ENCODE measurements at regions not wholly inside any gene's neighbourhood (a gene's known extent, or its start where the extent isn't known, plus 50 kb on each side); places are given as distances from the start of the nearest gene placed in this dataset.

- DNase-seq (ENCODE audit: insufficient read length, low spot score): no peak
- no peak for TF ChIP-seq POLR2A (IDR thresholded peaks at IDR 0.05; ENCODE audit: low read depth, low read length)
- FAIRE-seq: no peak
Observed at GRCh38 chrX:46383006-46383405, 162.2 kb downstream of the ZNF674 start.

GRCh38 chrX:46382595-46382994 is 162.6 kb downstream of the ZNF674 start:
- no peak for TF ChIP-seq POLR2A (IDR thresholded peaks at IDR 0.05; ENCODE audit: low read depth, low read length)
- FAIRE-seq: no peak
- DNase-seq (ENCODE audit: insufficient read length, low spot score): no peak

GRCh38 chrX:46381630-46382029 is 163.6 kb downstream of the ZNF674 start:
- TF ChIP-seq POLR2A (IDR thresholded peaks at IDR 0.05; ENCODE audit: low read depth, low read length): no peak
- no peak for FAIRE-seq
- DNase-seq (ENCODE audit: insufficient read length, low spot score): no peak

GRCh38 chrX:46380148-46380752 is 165.0 kb downstream of the ZNF674 start:
- DNase-seq (ENCODE audit: insufficient read length, low spot score): no peak
- no peak for TF ChIP-seq POLR2A (IDR thresholded peaks at IDR 0.05; ENCODE audit: low read depth, low read length)
- no peak for FAIRE-seq

- TF ChIP-seq POLR2A (IDR thresholded peaks at IDR 0.05; ENCODE audit: low read depth, low read length): no peak
- FAIRE-seq: no peak
- DNase-seq (ENCODE audit: insufficient read length, low spot score): peak; percentile 1
Observed at GRCh38 chrX:46376246-46376885, 168.9 kb downstream of the ZNF674 start.

GRCh38 chrX:46375831-46376230 is 169.4 kb downstream of the ZNF674 start:
- DNase-seq (ENCODE audit: insufficient read length, low spot score) (no peak), FAIRE-seq (no peak)
- TF ChIP-seq POLR2A (IDR thresholded peaks at IDR 0.05; ENCODE audit: low read depth, low read length): no peak

- no peak for FAIRE-seq
- no peak for DNase-seq (ENCODE audit: insufficient read length, low spot score)
- no peak for TF ChIP-seq POLR2A (IDR thresholded peaks at IDR 0.05; ENCODE audit: low read depth, low read length)
Observed at GRCh38 chrX:46374371-46374770, 170.8 kb downstream of the ZNF674 start.

- no peak for TF ChIP-seq POLR2A (IDR thresholded peaks at IDR 0.05; ENCODE audit: low read depth, low read length)
- FAIRE-seq (no peak), DNase-seq (ENCODE audit: insufficient read length, low spot score) (no peak)
Observed at GRCh38 chrX:46367491-46367890, 177.7 kb downstream of the ZNF674 start.

- FAIRE-seq (no peak), DNase-seq (ENCODE audit: insufficient read length, low spot score) (no peak)
- no peak for TF ChIP-seq POLR2A (IDR thresholded peaks at IDR 0.05; ENCODE audit: low read depth, low read length)
Observed at GRCh38 chrX:46366381-46367207, 178.6 kb downstream of the ZNF674 start.

GRCh38 chrX:46354481-46354880 is 190.7 kb downstream of the ZNF674 start:
- FAIRE-seq (no peak), DNase-seq (ENCODE audit: insufficient read length, low spot score) (no peak)
- no peak for TF ChIP-seq POLR2A (IDR thresholded peaks at IDR 0.05; ENCODE audit: low read depth, low read length)

GRCh38 chrX:46341767-46342322 is 203.4 kb downstream of the ZNF674 start:
- no peak for TF ChIP-seq POLR2A (IDR thresholded peaks at IDR 0.05; ENCODE audit: low read depth, low read length)
- DNase-seq (ENCODE audit: insufficient read length, low spot score) (no peak), FAIRE-seq (no peak)

GRCh38 chrX:46340696-46341095 is 204.5 kb downstream of the ZNF674 start:
- FAIRE-seq (no peak), DNase-seq (ENCODE audit: insufficient read length, low spot score) (no peak)
- no peak for TF ChIP-seq POLR2A (IDR thresholded peaks at IDR 0.05; ENCODE audit: low read depth, low read length)

- no peak for FAIRE-seq
- DNase-seq (ENCODE audit: insufficient read length, low spot score): no peak
- TF ChIP-seq POLR2A (IDR thresholded peaks at IDR 0.05; ENCODE audit: low read depth, low read length): no peak
Observed at GRCh38 chrX:46333550-46333949, 211.7 kb downstream of the ZNF674 start.

GRCh38 chrX:46330981-46331380 is 214.2 kb downstream of the ZNF674 start:
- DNase-seq (ENCODE audit: insufficient read length, low spot score) (no peak), FAIRE-seq (no peak)
- TF ChIP-seq POLR2A (IDR thresholded peaks at IDR 0.05; ENCODE audit: low read depth, low read length): no peak

Measured in H54 (cell line).